ENCODE measurements at regions not wholly inside any gene's neighbourhood (a gene's known extent, or its start where the extent isn't known, plus 50 kb on each side); places are given as distances from the start of the nearest gene placed in this dataset.
"Not testable (repeated sequence)": the region's sequence is repeated elsewhere in the genome, so short reads cannot be mapped to it uniquely, and the experiment has no call there.

DNA sequence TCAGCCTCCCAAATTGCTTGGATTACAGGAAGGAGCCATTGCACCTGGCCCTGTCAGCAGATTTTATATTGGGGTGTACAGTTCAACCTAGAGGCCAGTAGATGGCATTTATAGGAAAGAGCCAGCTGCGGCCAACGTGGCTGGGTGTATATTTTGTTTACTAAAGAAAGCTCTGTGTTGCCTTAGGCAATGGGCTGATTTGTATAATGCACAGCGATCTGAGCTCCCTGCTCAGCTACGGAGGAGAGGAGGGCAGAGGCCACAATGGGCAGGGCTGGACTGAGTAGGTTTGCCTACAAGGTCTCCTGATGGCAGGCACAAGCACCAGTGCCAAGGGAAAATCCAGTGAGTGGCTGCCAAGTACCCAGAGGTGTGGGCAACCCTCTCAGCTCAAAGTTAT, 282.4 kb downstream of the ARPP21 start:
- no peak overlapping the region for H3K4me3 ChIP-seq (ENCODE audit: low read depth, low read length)
- in situ Hi-C loops (cut with HindIII; ENCODE audit: low sequenced_read_pairs), result loop anchor here (25.0 kb wide), 1 partner anchor 1659 kb away; no protein-coding TSS in a partner anchor
- no peak for TF ChIP-seq CTCF (IDR thresholded peaks at IDR 0.05; ENCODE audit: low read depth, low read length, missing control alignments)
- DNase-seq (ENCODE audit: low read depth), result no peak

- not testable (repeated sequence) for H3K4me3 ChIP-seq (ENCODE audit: low read depth, low read length); DNase-seq (ENCODE audit: low read depth)
- in situ Hi-C loops (cut with HindIII; ENCODE audit: low sequenced_read_pairs), result loop anchor here (25.0 kb wide), 1 partner anchor 1662 kb away; no protein-coding TSS in a partner anchor
- TF ChIP-seq CTCF (IDR thresholded peaks at IDR 0.05; ENCODE audit: low read depth, low read length, missing control alignments), result peak; percentile 59
Observed at GRCh38 chr3:35924070-35924469, 284.7 kb downstream of the ARPP21 start.

DNA sequence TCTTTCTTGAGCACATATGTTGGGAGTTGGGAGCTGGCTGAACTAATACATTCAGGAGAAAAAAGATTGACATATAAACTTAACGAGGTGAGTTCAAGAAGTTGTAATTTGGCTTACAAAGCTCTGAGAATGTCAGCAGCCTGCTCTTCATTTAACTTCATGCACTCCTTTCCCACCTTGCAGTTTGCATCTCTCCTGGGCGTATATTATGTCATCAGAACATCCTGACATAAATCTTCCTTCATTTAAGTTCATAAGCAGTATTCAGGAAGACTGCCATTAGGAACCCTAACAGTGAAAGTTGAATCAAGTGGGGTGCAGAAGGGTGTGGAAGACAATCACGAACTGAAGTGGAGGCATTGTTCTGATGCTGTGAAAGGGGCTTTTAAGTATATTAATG, 288.1 kb downstream of the ARPP21 start:
- DNase-seq (ENCODE audit: low read depth), result no peak
- no peak overlapping the region for H3K4me3 ChIP-seq (ENCODE audit: low read depth, low read length)
- in situ Hi-C loops (cut with HindIII; ENCODE audit: low sequenced_read_pairs), result no loop called here
- TF ChIP-seq CTCF (IDR thresholded peaks at IDR 0.05; ENCODE audit: low read depth, low read length, missing control alignments), result no peak

DNA sequence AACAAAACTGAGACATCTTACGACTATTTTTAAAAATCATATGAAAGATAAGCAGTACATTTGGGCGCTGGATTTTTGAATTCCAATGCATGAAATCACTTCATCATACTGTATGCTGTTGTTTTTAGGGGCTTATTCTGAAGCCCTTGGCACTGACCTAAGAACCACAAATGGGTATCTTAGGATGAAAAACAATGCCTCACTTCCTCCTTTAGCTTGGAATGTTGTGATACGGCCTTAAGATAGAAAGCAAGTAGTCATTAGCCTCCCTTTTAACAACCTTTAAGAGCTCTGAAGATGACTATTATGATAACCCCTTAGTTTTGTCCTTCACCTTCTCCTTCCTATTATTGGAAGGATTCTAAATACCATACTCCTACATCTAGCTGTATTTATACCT, 289.8 kb downstream of the ARPP21 start:
- no peak for DNase-seq (ENCODE audit: low read depth)
- H3K4me3 ChIP-seq (ENCODE audit: low read depth, low read length), result no peak overlapping the region
- in situ Hi-C loops (cut with HindIII; ENCODE audit: low sequenced_read_pairs), result no loop called here
- TF ChIP-seq CTCF (IDR thresholded peaks at IDR 0.05; ENCODE audit: low read depth, low read length, missing control alignments), result no peak

DNA sequence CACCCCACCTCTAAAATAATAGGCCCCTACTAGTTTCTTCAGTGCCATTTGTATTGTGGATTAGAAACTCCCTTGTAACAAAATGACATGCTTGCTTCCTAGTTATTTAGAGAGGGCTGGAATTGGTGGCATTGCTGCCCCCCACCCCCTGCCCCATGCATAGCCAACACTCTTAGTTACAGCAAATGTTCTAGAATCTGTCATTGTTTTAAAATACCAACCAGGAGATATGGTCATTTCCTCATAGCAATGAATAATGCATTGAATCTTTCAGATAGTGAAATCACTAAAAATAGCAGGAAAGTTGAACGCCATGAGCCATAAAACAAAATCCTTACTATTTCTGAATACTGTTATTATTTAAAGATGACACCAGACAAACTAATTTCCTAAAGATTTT, 292.5 kb downstream of the ARPP21 start:
- H3K4me3 ChIP-seq (ENCODE audit: low read depth, low read length), result no peak overlapping the region
- TF ChIP-seq CTCF (IDR thresholded peaks at IDR 0.05; ENCODE audit: low read depth, low read length, missing control alignments), result no peak
- in situ Hi-C loops (cut with HindIII; ENCODE audit: low sequenced_read_pairs), result no loop called here
- DNase-seq (ENCODE audit: low read depth), result no peak

GRCh38 chr3:35932995-35933394, 293.7 kb downstream of the ARPP21 start:
- in situ Hi-C loops (cut with HindIII; ENCODE audit: low sequenced_read_pairs), result no loop called here
- DNase-seq (ENCODE audit: low read depth), result peak; percentile 90
- H3K4me3 ChIP-seq (ENCODE audit: low read depth, low read length), result no peak overlapping the region
- TF ChIP-seq CTCF (IDR thresholded peaks at IDR 0.05; ENCODE audit: low read depth, low read length, missing control alignments), result no peak

- in situ Hi-C loops (cut with HindIII; ENCODE audit: low sequenced_read_pairs), result no loop called here
- DNase-seq (ENCODE audit: low read depth), result peak; percentile 53
- no peak for TF ChIP-seq CTCF (IDR thresholded peaks at IDR 0.05; ENCODE audit: low read depth, low read length, missing control alignments)
- H3K4me3 ChIP-seq (ENCODE audit: low read depth, low read length), result no peak overlapping the region
Observed at GRCh38 chr3:35936571-35936970, 297.2 kb downstream of the ARPP21 start.
